Activated naive CD4-positive, alpha-beta T cell treated with anti-CD3 and anti-CD28 coated beads for 36 hours (primary cell): ENCODE measurements at regions not wholly inside any gene's neighbourhood (a gene's known extent, or its start where the extent isn't known, plus 50 kb on each side); places are given as distances from the start of the nearest gene placed in this dataset.
"Not testable (repeated sequence)": the region's sequence is repeated elsewhere in the genome, so short reads cannot be mapped to it uniquely, and the experiment has no call there.

Experiments used
- CTCF ChIA-PET: fragments of 350-600 bp; sonication (Branson Sonifier 250); formaldehyde crosslinking; loops from one replicate; lab custom pipeline; 2021; ENCODE audit warnings: antibody characterized with exemption; lab: Charles Lee
- DNase-seq: peaks from one replicate; pipeline ENCODE4 v3.0.0-alpha.2; 2020
- H3K27ac Mint-ChIP-seq: one replicate; pipeline ENCODE4 v1.8.0; 2021; ENCODE audit warnings: mild to moderate bottlenecking, mixed read lengths
- H3K27me3 Mint-ChIP-seq: one replicate; pipeline ENCODE4 v1.8.0; 2021; ENCODE audit warnings: low read depth, mixed read lengths
- H3K36me3 Mint-ChIP-seq: one replicate; pipeline ENCODE4 v1.8.0; 2021; ENCODE audit warnings: low read depth, mixed read lengths
- H3K4me1 Mint-ChIP-seq: one replicate; pipeline ENCODE4 v1.8.0; 2021; ENCODE audit warnings: low read depth, mixed read lengths
- H3K4me3 Mint-ChIP-seq: one replicate; pipeline ENCODE4 v1.8.0; 2021; ENCODE audit warnings: mild to moderate bottlenecking, moderate library complexity, mixed read lengths
- H3K9me3 Mint-ChIP-seq: one replicate; pipeline ENCODE4 v1.8.0; 2021; ENCODE audit warnings: mixed read lengths
- intact Hi-C: fragments of 100-400 bp; cut with micrococcal nuclease; formaldehyde crosslinking; loops from one replicate; pipeline ENCODE4 v1.15.1; 2023

- no peaks in the 10 kb centered on the region for H3K27me3 Mint-ChIP-seq
- CTCF ChIA-PET, result interaction anchor here (0.6 to 1.2 kb wide), 4 partner anchors 32 to 269 kb away, joined by 3 to 4 read pairs (median 3); no protein-coding TSS in a partner anchor
- no peaks in the 10 kb centered on the region for H3K36me3 Mint-ChIP-seq
- no peaks in the 10 kb centered on the region for H3K4me1 Mint-ChIP-seq
- no peak for DNase-seq
- intact Hi-C loops, result no loop called here
- no peaks in the 10 kb centered on the region for H3K9me3 Mint-ChIP-seq
- no peak overlapping the region for H3K27ac Mint-ChIP-seq
- H3K4me3 Mint-ChIP-seq, result no peak overlapping the region
Observed at GRCh38 chr14:58765843-58766242, 128.1 kb downstream of the DACT1 start.

GRCh38 chr14:58769011-58769643 lies 131.4 kb downstream of the DACT1 start:
- Mint-ChIP-seq H3K9me3 (no peaks in the 10 kb centered on the region), H3K4me3 (no peak overlapping the region), H3K27me3 (no peaks in the 10 kb centered on the region), H3K4me1 (no peaks in the 10 kb centered on the region), H3K27ac (no peak overlapping the region), H3K36me3 (no peaks in the 10 kb centered on the region)
- intact Hi-C loops, result no loop called here
- DNase-seq, result no peak
- CTCF ChIA-PET, result no interaction called here

GRCh38 chr14:58769771-58770170 lies 132.0 kb downstream of the DACT1 start:
- Mint-ChIP-seq H3K9me3 (no peaks in the 10 kb centered on the region), H3K36me3 (no peaks in the 10 kb centered on the region), H3K4me1 (no peaks in the 10 kb centered on the region), H3K27ac (no peak overlapping the region), H3K4me3 (no peak overlapping the region), H3K27me3 (no peaks in the 10 kb centered on the region)
- intact Hi-C loops, result no loop called here
- DNase-seq, result no peak
- CTCF ChIA-PET, result no interaction called here

DNA sequence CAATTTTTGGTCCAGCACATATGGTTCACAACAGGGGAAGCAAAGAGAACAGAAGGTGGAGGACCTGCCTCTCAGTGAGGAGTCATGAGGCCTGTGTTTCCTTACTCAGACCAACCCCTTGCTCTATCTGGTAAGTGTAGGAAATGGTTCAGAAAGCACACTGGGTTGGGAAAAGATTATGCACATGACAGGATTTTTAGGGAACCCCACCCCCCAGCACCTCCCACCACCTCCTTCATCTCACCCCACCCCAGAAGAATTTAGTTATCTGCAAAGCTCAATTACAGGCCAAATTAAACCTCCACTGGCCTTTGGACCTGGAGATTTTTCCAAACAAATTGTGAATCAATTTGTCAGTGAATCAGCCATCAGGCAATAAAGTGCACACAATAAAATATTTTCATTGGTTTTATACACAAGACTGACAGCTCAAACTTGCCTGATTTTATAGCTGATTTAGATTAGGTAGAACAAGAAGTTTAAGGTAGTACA lies 132.8 kb downstream of the DACT1 start:
- Mint-ChIP-seq H3K27me3 (no peaks in the 10 kb centered on the region), H3K36me3 (no peaks in the 10 kb centered on the region), H3K9me3 (no peaks in the 10 kb centered on the region), H3K4me1 (no peaks in the 10 kb centered on the region), H3K4me3 (no peak overlapping the region), H3K27ac (no peak overlapping the region)
- DNase-seq, result no peak
- CTCF ChIA-PET, result no interaction called here
- intact Hi-C loops, result no loop called here

DNA sequence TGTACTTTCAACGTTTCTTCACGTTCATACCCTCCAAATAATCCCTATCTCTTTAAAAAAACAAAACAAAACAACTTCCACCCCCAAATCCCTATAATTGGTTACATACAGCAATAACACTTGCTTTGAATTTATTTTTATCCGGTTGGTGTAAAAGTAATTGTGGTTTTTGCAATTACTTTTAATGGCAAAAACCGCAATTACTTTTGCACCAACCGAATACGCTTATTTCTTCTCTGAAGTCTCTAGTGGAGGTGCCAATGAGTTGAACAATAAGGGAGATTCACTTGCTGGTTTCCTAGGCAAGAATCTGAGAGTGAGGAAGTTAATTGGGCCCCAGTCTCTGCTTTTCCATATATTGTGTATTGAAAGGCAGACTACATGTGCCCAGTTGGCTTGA lies 133.3 kb downstream of the DACT1 start:
- no peaks in the 10 kb centered on the region for H3K27me3 Mint-ChIP-seq
- H3K27ac Mint-ChIP-seq, result no peak overlapping the region
- intact Hi-C loops, result no loop called here
- H3K9me3 Mint-ChIP-seq, result no peaks in the 10 kb centered on the region
- H3K36me3 Mint-ChIP-seq, result no peaks in the 10 kb centered on the region
- H3K4me1 Mint-ChIP-seq, result no peaks in the 10 kb centered on the region
- CTCF ChIA-PET, result no interaction called here
- no peak overlapping the region for H3K4me3 Mint-ChIP-seq
- no peak for DNase-seq

DNA sequence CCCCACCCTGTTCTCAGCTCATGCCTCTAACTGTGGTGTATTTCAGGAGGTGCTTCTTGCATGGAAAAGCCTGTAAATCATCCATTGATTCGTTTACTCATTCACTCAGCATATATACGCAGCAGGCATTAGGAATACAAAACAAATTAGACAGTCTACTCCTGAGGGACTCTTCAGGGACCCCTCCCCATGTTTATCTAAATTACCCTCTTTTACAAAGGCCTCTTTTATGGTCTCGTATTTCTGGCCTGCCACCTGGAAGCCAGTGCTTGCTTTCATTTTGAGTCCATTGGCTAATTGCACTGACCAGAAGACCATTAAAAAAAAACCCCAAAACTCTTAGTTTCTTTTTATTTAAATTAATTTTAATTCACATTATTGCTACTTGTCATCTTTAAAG lies 134.4 kb downstream of the DACT1 start:
- intact Hi-C loops, result loop anchor here (1.0 kb wide), 1 partner anchor 31 kb away; no protein-coding TSS in a partner anchor
- Mint-ChIP-seq H3K27ac (no peak overlapping the region), H3K4me3 (no peak overlapping the region), H3K27me3 (no peaks in the 10 kb centered on the region), H3K36me3 (no peaks in the 10 kb centered on the region), H3K9me3 (no peaks in the 10 kb centered on the region), H3K4me1 (no peaks in the 10 kb centered on the region)
- DNase-seq, result no peak
- CTCF ChIA-PET, result no interaction called here

DNA sequence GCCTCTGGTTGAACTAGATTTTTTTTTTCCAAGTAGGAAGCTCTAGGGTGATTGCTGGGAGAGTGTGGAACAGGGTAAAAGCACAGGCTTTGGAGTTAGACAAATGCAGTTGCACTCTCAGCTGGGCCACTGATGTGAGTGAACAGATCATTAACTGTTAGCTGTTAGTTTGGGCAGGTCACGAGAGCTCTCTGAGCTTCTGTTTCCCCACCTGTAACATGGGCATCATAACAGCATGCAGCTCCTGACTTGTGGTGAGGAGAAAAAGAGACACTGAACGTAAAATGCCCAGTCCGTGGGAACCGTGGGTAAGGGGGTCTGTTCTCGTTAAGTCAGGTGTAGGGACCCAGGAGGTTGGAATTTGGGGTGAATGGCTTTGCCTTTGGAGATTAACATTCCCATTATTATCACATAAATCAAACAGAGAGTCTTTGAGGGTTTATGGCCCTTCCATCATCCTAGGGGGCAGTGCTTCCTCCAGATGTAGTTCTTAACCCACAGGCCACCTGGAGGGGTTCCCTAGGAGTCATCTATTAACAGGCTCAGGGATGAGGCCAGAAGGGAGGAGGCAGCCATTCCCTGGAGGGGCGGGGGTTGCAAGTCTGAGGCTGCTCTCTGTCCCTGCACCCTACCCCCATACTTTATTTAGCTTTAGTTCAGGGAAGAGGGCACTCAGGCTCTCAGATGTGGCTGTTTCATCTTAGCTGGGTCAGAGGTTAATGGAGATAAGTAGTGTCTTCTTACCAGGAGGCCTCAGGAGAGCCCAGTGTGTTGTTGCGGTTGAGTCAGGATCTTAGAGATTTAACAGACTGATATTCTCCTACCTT lies 135.2 kb downstream of the DACT1 start:
- no peak overlapping the region for H3K4me3 Mint-ChIP-seq
- no peak for DNase-seq
- intact Hi-C loops, result loop anchor here (1.0 kb wide), 1 partner anchor 30 kb away; no protein-coding TSS in a partner anchor
- H3K4me1 Mint-ChIP-seq, result no peaks in the 10 kb centered on the region
- CTCF ChIA-PET, result interaction anchor here (0.9 to 1.2 kb wide), 2 partner anchors 13 to 201 kb away, joined by 3 read pairs; no protein-coding TSS in a partner anchor
- no peaks in the 10 kb centered on the region for H3K9me3 Mint-ChIP-seq
- H3K27me3 Mint-ChIP-seq, result no peaks in the 10 kb centered on the region
- no peaks in the 10 kb centered on the region for H3K36me3 Mint-ChIP-seq
- H3K27ac Mint-ChIP-seq, result no peak overlapping the region

- CTCF ChIA-PET, result no interaction called here
- no peak overlapping the region for H3K4me3 Mint-ChIP-seq
- H3K9me3 Mint-ChIP-seq, result no peaks in the 10 kb centered on the region
- intact Hi-C loops, result no loop called here
- H3K27ac Mint-ChIP-seq, result no peak overlapping the region
- DNase-seq, result no peak
- H3K4me1 Mint-ChIP-seq, result no peaks in the 10 kb centered on the region
- no peaks in the 10 kb centered on the region for H3K27me3 Mint-ChIP-seq
- no peaks in the 10 kb centered on the region for H3K36me3 Mint-ChIP-seq
Observed at GRCh38 chr14:58774531-58774930, 136.8 kb downstream of the DACT1 start.

GRCh38 chr14:58775130-58775529 lies 137.4 kb downstream of the DACT1 start:
- H3K36me3 Mint-ChIP-seq, H3K4me3 Mint-ChIP-seq, intact Hi-C loops, H3K27ac Mint-ChIP-seq, H3K27me3 Mint-ChIP-seq, H3K4me1 Mint-ChIP-seq, CTCF ChIA-PET, H3K9me3 Mint-ChIP-seq, DNase-seq: not testable (repeated sequence)

DNA sequence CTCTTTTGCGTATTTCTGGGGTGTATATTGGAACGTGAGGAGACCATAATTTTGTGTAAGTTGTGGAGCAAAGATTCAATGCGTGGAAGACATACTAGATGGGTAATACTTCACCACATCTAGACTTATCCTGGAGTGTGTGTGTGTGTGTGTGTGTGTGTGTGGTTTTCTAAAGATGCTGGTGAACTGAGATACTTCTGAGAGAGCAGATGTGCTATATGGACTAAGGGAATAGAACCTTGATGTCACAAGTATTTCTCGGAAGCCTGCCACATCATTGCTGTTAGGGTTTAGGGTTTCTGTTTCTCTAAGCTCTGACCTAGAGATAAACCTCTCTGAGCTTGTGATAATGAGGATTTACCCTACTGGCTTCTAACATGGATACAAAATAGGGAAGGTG lies 138.8 kb downstream of the DACT1 start:
- CTCF ChIA-PET, result interaction anchor here (0.6 to 0.7 kb wide), 3 partner anchors 47 to 534 kb away, joined by 3 to 4 read pairs (median 3); no protein-coding TSS in a partner anchor
- Mint-ChIP-seq H3K9me3 (no peaks in the 10 kb centered on the region), H3K27me3 (no peaks in the 10 kb centered on the region), H3K36me3 (no peaks in the 10 kb centered on the region), H3K27ac (no peak overlapping the region), H3K4me1 (no peaks in the 10 kb centered on the region), H3K4me3 (no peak overlapping the region)
- DNase-seq, result no peak
- intact Hi-C loops, result no loop called here

- Mint-ChIP-seq H3K36me3 (no peaks in the 10 kb centered on the region), H3K27me3 (no peaks in the 10 kb centered on the region), H3K9me3 (no peaks in the 10 kb centered on the region), H3K27ac (no peak overlapping the region), H3K4me1 (no peaks in the 10 kb centered on the region), H3K4me3 (no peak overlapping the region)
- no peak for DNase-seq
- intact Hi-C loops, result no loop called here
- CTCF ChIA-PET, result no interaction called here
Observed at GRCh38 chr14:58777541-58777979, 139.8 kb downstream of the DACT1 start.

- CTCF ChIA-PET, result no interaction called here
- H3K4me3 Mint-ChIP-seq, result no peak overlapping the region
- no peak overlapping the region for H3K27ac Mint-ChIP-seq
- no peaks in the 10 kb centered on the region for H3K4me1 Mint-ChIP-seq
- no peak for DNase-seq
- H3K9me3 Mint-ChIP-seq, result no peaks in the 10 kb centered on the region
- intact Hi-C loops, result no loop called here
- H3K27me3 Mint-ChIP-seq, result no peaks in the 10 kb centered on the region
- H3K36me3 Mint-ChIP-seq, result no peaks in the 10 kb centered on the region
Observed at GRCh38 chr14:58778202-58778601, 140.4 kb downstream of the DACT1 start.
